HCT116 (cell line): ENCODE measurements at regions not wholly inside any gene's neighbourhood (a gene's known extent, or its start where the extent isn't known, plus 50 kb on each side); places are given as distances from the start of the nearest gene placed in this dataset.

Source experiments
- ATAC-seq: fragments of 200-7000 bp; cut with Tn5 transposase; 2 replicates; pipeline ENCODE4 v1.9.1; 2020; ENCODE audit warnings: mild to moderate bottlenecking, moderate library complexity
- BruUV-seq: library from RNA; stranded (reverse); fragments of 400-500 nt; replicated peaks from 2 replicates; lab custom pipeline; 2021; lab: Mats Ljungman, UMichigan
- CTCF ChIA-PET: fragments of 300-600 bp; sonication (Branson Sonifier 250); formaldehyde crosslinking; loops from one replicate; lab custom pipeline; 2021; ENCODE audit warnings: antibody characterized with exemption; lab: Charles Lee
- POLR2A ChIA-PET: fragments of 300-600, 350-600 bp; sonication (Branson Sonifier 250); formaldehyde crosslinking; loops from one replicate; lab custom pipeline; 2021; ENCODE audit warnings: antibody characterized with exemption; lab: Charles Lee
- RAD21 ChIA-PET, 2 experiments: fragments of 300-600 bp; sonication (Branson Sonifier 250); formaldehyde crosslinking; loops; one replicate each; lab custom pipeline; 2023; ENCODE audit warnings: low total read pairs in 2 of 2; ENCODE audit not compliant: uncharacterized antibody in 2 of 2, unreplicated experiment in 2 of 2, low non-redundant PET in 1 of 2; lab: Charles Lee
- DNase-seq: peaks from one replicate; pipeline ENCODE4 v3.0.0-alpha.2; 2010; ENCODE audit warnings: low read depth, low spot score
- H2AFZ ChIP-seq: fragments of 200-600 bp; shearing (Covaris generic), sonication (generic); 2 replicates; pipeline ENCODE4 v1.6.1; 2017; ENCODE audit warnings: low read depth, mixed run types, mixed read lengths, antibody characterized with exemption, low read length; ENCODE audit not compliant: poor library complexity, severe bottlenecking
- H3K27ac ChIP-seq: 2 replicates; pipeline ENCODE4 v1.5.1; 2012; ENCODE audit warnings: low read depth, low read length
- H3K27me3 ChIP-seq: fragments of 200-600 bp; sonication (generic); 2 replicates; pipeline ENCODE4 v1.6.1; 2016; ENCODE audit warnings: mixed run types, low read length, mixed read lengths; ENCODE audit not compliant: insufficient read depth
- H3K36me3 ChIP-seq, 2 experiments: fragments of 200-500 bp in 1 of 2; fragments of 200-600 bp in 1 of 2; sonication (Bioruptor generic) in 1 of 2; sonication (generic) in 1 of 2; 2 replicates each; pipeline versions ENCODE4 v1.5.1 to v1.6.1; 2014 to 2016; ENCODE audit warnings: low read length in 2 of 2, inconsistent platforms in 1 of 2, mixed read lengths in 1 of 2, mixed run types in 1 of 2; ENCODE audit not compliant: insufficient read depth in 2 of 2, control insufficient read depth in 1 of 2
- H3K4me1 ChIP-seq, 2 experiments: fragments of 200-600 bp in 1 of 2; sonication (generic) in 1 of 2; 2 replicates each; pipeline versions ENCODE4 v1.5.1 to v1.6.1; 2012 to 2017; ENCODE audit warnings: low read length in 2 of 2, inconsistent platforms in 1 of 2, mild to moderate bottlenecking in 1 of 2, mixed read lengths in 1 of 2, mixed run types in 1 of 2, moderate library complexity in 1 of 2; ENCODE audit not compliant: insufficient read depth in 2 of 2, control insufficient read depth in 1 of 2
- H3K4me2 ChIP-seq: fragments of 200-600 bp; sonication (generic); 2 replicates; pipeline ENCODE4 v1.6.1; 2017; ENCODE audit warnings: mixed run types, low read length, mixed read lengths
- H3K4me3 ChIP-seq, 2 experiments: fragments of 200-600 bp in 1 of 2; sonication (generic) in 1 of 2; replicated peaks in 1 of 2; 2 replicates each; pipeline ENCODE4 v1.5.1; 2011 to 2016; ENCODE audit warnings: low read length in 2 of 2, control low read depth in 1 of 2, low read depth in 1 of 2, mild to moderate bottlenecking in 1 of 2, mixed read lengths in 1 of 2, mixed run types in 1 of 2
- H3K79me2 ChIP-seq: fragments of 200-600 bp; sonication (generic); 2 replicates; pipeline ENCODE4 v1.6.1; 2017; ENCODE audit warnings: mild to moderate bottlenecking, mixed run types, low read length, moderate library complexity, mixed read lengths; ENCODE audit not compliant: insufficient read depth
- H3K9ac ChIP-seq: fragments of 200-600 bp; sonication (generic); 2 replicates; pipeline ENCODE4 v1.6.1; 2016; ENCODE audit warnings: low read length, mixed read lengths
- H3K9me2 ChIP-seq: fragments of 200-600 bp; sonication (generic), shearing (Covaris generic); 2 replicates; pipeline ENCODE4 v1.6.1; 2017; ENCODE audit warnings: mixed run types, mild to moderate bottlenecking, moderate library complexity; ENCODE audit not compliant: insufficient read depth
- H3K9me3 ChIP-seq, 2 experiments: fragments of 200-500 bp in 1 of 2; fragments of 200-600 bp in 1 of 2; sonication (Bioruptor generic) in 1 of 2; sonication (generic) in 1 of 2; 2 replicates each; pipeline ENCODE4 v1.6.1; 2014 to 2017; ENCODE audit warnings: low read length in 2 of 2, mixed read lengths in 2 of 2, inconsistent platforms in 1 of 2, low read depth in 1 of 2, mild to moderate bottlenecking in 1 of 2, mixed run types in 1 of 2, moderate library complexity in 1 of 2; ENCODE audit not compliant: control insufficient read depth in 1 of 2, insufficient read depth in 1 of 2
- H4K20me1 ChIP-seq: fragments of 200-600 bp; sonication (generic), shearing (Covaris generic); 2 replicates; pipeline ENCODE4 v1.6.1; 2017; ENCODE audit warnings: mixed run types, mild to moderate bottlenecking, moderate library complexity; ENCODE audit not compliant: insufficient read depth
- CBX3 ChIP-seq: IDR thresholded peaks from 2 replicates; pipeline ENCODE4 v1.6.1; 2012; ENCODE audit warnings: low read depth
- ELF1 ChIP-seq: IDR thresholded peaks from 2 replicates; pipeline ENCODE4 v1.6.1; 2012; ENCODE audit warnings: low read depth, borderline replicate concordance
- EZH2 ChIP-seq: fragments of 200-600 bp; sonication (generic); IDR thresholded peaks from 2 replicates; pipeline ENCODE4 v1.6.1; 2017; ENCODE audit warnings: antibody characterized with exemption, mixed run types
- JUND ChIP-seq: IDR thresholded peaks from 2 replicates; pipeline ENCODE4 v1.6.1; 2012
- MAX ChIP-seq: IDR thresholded peaks from 2 replicates; pipeline ENCODE4 v1.6.1; 2012
- POLR2A ChIP-seq: IDR thresholded peaks from 2 replicates; pipeline ENCODE4 v1.7.0; 2011; ENCODE audit warnings: borderline replicate concordance; ENCODE audit not compliant: insufficient read depth, insufficient read length; ENCODE audit errors: extremely low read depth
- SIN3A ChIP-seq: IDR thresholded peaks from 2 replicates; pipeline ENCODE4 v1.6.1; 2012; ENCODE audit warnings: low read depth
- SP1 ChIP-seq: IDR thresholded peaks from 2 replicates; pipeline ENCODE4 v1.6.1; 2012; ENCODE audit warnings: low read depth
- TCF7L2 ChIP-seq: IDR thresholded peaks from 2 replicates; pipeline ENCODE4 v1.7.0; 2011; ENCODE audit warnings: borderline replicate concordance, inconsistent platforms; ENCODE audit not compliant: insufficient read depth, insufficient read length; ENCODE audit errors: extremely low read depth
- ZFX ChIP-seq: fragments of 450-650 bp; IDR thresholded peaks from 2 replicates; pipeline ENCODE4 v1.6.1; 2017
- intact Hi-C: fragments of 100-400 bp; cut with micrococcal nuclease; formaldehyde crosslinking; loops from 2 replicates; pipeline ENCODE4 v1.10.0; 2022
- TF ChIP-seq, protein P1 (sequence below): IDR thresholded peaks from 2 replicates; pipeline ENCODE4 v1.6.1; 2012; ENCODE audit warnings: low read depth

DNA sequence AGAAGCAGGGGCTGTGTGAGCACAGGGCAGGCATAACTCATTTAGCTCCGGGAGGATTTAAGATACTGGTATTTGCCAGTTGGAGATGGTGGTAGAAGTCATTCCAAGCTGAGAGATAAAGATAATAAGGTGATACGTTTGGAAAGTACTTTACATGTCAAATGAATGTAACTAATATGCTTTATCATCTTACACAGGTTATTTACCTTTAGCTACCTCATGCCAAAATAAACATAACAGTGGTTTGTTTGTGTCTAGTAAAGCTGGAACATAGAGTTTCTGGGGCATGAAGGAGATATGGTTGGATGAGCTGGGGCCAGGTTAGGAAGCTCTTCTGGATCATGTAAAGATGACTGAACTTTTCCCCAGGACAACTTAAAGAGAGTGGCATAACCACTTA is 126.9 kb upstream of the PIK3C3 start (continued):
- no peak for TF ChIP-seq CBX3

- TF ChIP-seq CBX3 (no peak), ELF1 (no peak), SP1 (no peak), TCF7L2 (no peak), JUND (no peak), EZH2 (no peak), SIN3A (no peak), POLR2A (no peak), MAX (no peak), ZFX (no peak)
- TF ChIP-seq, protein P1, sequence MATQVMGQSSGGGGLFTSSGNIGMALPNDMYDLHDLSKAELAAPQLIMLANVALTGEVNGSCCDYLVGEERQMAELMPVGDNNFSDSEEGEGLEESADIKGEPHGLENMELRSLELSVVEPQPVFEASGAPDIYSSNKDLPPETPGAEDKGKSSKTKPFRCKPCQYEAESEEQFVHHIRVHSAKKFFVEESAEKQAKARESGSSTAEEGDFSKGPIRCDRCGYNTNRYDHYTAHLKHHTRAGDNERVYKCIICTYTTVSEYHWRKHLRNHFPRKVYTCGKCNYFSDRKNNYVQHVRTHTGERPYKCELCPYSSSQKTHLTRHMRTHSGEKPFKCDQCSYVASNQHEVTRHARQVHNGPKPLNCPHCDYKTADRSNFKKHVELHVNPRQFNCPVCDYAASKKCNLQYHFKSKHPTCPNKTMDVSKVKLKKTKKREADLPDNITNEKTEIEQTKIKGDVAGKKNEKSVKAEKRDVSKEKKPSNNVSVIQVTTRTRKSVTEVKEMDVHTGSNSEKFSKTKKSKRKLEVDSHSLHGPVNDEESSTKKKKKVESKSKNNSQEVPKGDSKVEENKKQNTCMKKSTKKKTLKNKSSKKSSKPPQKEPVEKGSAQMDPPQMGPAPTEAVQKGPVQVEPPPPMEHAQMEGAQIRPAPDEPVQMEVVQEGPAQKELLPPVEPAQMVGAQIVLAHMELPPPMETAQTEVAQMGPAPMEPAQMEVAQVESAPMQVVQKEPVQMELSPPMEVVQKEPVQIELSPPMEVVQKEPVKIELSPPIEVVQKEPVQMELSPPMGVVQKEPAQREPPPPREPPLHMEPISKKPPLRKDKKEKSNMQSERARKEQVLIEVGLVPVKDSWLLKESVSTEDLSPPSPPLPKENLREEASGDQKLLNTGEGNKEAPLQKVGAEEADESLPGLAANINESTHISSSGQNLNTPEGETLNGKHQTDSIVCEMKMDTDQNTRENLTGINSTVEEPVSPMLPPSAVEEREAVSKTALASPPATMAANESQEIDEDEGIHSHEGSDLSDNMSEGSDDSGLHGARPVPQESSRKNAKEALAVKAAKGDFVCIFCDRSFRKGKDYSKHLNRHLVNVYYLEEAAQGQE: no peak
- ChIA-PET CTCF (no interaction called here), RAD21 (no interaction called here), POLR2A (no interaction called here)
- no peaks in the 10 kb centered on the region for H3K36me3 ChIP-seq
- no peaks in the 10 kb centered on the region for H3K27me3 ChIP-seq
- no peaks in the 10 kb centered on the region for H4K20me1 ChIP-seq
- no peaks in the 10 kb centered on the region for H3K79me2 ChIP-seq
- H3K4me2 ChIP-seq: no peak overlapping the region
- ATAC-seq: no peak
- H3K9me2 ChIP-seq: no peaks in the 10 kb centered on the region
- intact Hi-C loops: no loop called here
- H3K9ac ChIP-seq: no peak overlapping the region
- no TSS peak for BruUV-seq
- DNase-seq: no peak
- H2AFZ ChIP-seq: no peak overlapping the region
- H3K4me3 ChIP-seq: no peak overlapping the region
- no peaks in the 10 kb centered on the region for H3K4me1 ChIP-seq
- no peaks in the 10 kb centered on the region; a peak in 2 of 4 replicates for H3K9me3 ChIP-seq
- H3K27ac ChIP-seq: no peak overlapping the region
These were observed 134.2 kb upstream of the PIK3C3 start for GRCh38 chr18:41820784-41821183.
